GM10266 (cell line): ENCODE measurements at regions not wholly inside any gene's neighbourhood (a gene's known extent, or its start where the extent isn't known, plus 50 kb on each side); places are given as distances from the start of the nearest gene placed in this dataset.

Source experiments
- DNase-seq: peaks from one replicate; pipeline ENCODE4 v3.0.0; 2012; ENCODE audit errors: extremely low spot score
- TF ChIP-seq, protein P1 (sequence below): IDR thresholded peaks from 2 replicates; pipeline ENCODE4 v1.5.1; 2012; ENCODE audit warnings: mild to moderate bottlenecking, low read depth; ENCODE audit not compliant: control insufficient read depth, insufficient read depth; ENCODE audit errors: missing control alignments

DNA sequence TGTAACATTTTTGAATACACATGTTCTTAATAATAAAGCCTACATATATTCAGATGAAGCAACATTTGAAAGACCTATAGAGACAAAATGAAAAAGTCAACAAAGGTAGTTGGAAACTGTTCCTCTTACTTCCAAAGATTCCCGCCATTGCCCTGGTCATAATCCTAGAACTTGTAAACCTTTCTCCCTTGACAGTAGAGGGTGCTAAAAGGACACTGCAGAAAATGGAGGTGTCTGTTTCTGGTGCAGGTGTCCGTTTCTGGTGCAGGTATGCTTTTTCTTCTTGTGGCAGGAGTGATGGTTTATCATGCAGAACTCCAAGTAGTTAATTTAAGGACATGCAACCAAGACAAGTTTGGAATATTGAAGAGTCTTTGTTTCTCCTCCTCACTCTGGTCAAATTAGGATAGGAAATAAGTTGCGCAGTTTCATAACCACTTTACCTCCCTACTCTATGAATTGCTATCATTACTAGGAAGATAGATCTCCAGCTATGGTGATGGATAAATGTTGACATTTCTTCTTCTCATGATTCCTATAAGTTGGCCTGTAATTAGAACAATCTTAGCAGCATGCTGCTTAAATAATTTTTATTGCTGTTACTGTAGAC, 56.0 kb upstream of the FAM174A start:
- TF ChIP-seq, protein P1, sequence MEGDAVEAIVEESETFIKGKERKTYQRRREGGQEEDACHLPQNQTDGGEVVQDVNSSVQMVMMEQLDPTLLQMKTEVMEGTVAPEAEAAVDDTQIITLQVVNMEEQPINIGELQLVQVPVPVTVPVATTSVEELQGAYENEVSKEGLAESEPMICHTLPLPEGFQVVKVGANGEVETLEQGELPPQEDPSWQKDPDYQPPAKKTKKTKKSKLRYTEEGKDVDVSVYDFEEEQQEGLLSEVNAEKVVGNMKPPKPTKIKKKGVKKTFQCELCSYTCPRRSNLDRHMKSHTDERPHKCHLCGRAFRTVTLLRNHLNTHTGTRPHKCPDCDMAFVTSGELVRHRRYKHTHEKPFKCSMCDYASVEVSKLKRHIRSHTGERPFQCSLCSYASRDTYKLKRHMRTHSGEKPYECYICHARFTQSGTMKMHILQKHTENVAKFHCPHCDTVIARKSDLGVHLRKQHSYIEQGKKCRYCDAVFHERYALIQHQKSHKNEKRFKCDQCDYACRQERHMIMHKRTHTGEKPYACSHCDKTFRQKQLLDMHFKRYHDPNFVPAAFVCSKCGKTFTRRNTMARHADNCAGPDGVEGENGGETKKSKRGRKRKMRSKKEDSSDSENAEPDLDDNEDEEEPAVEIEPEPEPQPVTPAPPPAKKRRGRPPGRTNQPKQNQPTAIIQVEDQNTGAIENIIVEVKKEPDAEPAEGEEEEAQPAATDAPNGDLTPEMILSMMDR = peak; percentile 67
- peak; percentile 10 for DNase-seq

DNA sequence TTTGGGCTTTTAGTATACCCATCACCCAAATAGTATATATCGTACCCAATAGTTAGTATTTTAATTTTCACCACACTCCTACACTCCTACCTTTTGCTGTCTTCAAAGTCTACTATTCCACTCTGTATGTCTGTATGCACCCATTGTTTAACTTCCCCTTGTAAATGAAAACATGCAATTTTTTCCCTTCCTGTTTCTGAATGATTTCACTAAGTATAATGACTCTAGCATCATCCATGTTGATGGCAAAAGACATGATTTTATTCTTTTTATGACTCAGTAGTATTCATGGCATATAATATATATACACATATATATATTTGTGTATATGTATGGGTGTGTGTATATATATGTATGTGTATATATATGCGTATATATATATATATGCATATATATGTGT, 63.1 kb upstream of the FAM174A start:
- TF ChIP-seq, protein P1 = no peak
- DNase-seq = no peak

DNA sequence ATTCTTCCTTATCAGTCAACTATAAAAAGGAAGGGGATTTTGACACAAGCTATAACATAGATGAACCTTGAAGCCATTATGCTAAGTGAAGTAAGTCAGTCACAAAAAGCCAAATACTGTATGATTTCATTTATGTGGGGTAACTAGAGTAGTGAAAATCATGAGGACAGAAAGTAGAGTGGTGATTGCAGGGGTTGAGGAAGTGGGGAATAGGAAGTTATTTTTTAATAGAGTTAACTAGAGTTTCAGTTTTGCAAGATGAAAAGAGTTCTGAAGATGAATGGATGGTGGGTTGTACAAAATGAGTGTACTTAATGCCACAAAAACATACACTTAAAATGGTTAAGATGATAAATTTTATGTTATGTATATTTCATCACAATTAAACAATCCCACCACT, 65.4 kb upstream of the FAM174A start:
- no peak for DNase-seq

DNA sequence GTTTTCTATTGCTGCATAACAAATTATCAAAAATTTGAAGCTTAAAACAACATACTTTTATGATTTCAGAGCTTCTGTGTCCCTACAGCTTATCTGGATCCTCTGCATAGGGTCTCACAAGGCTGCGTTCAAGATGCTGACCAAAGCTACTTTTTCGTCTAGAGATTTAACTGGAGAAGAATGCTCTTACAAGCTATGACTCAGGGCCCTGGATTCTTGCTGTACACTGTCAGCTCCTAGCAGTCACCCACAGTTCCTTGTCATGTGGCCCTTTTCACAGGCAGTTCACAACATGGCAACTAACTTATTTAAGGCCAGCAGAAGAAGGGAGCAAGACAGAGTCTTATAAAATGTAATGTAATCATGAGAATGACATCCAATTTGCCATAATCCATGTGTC, 70.8 kb upstream of the FAM174A start:
- no peak for DNase-seq
- TF ChIP-seq, protein P1 = no peak

More for the DNA sequence above, 65.4 kb upstream of the FAM174A start:
- TF ChIP-seq, protein P1 = no peak

DNA sequence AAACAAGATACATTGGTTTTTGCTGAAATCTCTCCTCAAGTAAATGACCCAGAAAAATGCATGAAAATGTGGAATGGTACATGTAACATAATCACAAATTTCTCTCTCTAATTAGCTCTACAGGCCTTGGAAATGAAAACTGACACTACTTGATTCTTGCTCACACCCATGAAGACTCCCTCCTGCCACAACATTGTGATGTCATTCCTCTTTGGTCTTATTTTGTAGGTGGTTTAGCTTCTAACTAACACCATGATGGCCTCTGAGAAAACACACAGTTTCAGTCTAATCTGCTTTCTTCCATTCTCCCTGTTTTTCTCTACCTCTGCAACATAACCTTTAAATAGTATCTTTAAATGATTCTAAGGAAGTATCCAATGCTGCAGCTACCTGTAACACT, 78.6 kb upstream of the FAM174A start:
- no peak for DNase-seq
- TF ChIP-seq, protein P1 = no peak

DNA sequence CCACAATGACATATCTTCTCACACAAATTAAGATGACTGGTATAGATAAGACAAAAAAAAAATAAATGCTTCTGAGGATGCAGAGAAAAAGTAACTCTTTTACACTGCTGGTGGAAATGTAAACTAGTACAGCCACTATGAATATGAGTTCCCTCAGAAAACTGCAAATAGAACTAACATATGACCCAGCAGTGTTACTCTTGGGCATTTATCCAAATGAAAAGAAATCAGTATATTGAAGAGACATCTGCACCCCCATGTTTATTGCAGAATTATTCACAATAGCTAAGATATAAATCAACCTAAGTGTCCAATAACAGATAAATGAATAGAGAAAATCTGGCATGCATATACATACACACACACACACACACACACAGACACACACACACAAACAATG, 83.0 kb upstream of the FAM174A start:
- TF ChIP-seq, protein P1 = no peak
- DNase-seq = no peak

DNA sequence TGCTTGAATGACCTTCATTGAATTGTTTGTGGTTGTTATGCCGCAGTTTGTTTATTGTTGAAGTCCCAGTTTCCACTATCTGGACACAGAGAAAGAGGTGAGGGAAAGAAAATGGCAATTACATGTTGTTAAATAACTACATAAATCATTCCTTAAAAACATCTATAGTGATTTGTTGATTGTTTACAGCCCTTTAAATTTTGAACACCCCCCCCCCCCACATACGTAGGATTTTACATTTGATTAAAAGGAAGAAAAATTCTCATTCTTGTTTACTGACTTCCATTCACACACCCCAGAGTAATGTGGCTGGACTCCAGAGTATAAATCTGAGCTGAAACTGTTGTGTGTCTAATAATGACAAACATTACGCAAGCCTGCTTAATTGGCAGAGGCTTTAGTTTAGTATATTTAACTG, 87.1 kb upstream of the FAM174A start:
- no peak for DNase-seq
- TF ChIP-seq, protein P1 = no peak
